Adrenal gland (tissue), 5 donors: ENCODE measurements at regions not wholly inside any gene's neighbourhood (a gene's known extent, or its start where the extent isn't known, plus 50 kb on each side); places are given as distances from the start of the nearest gene placed in this dataset.

Experiments
- POLR2A ChIP-seq, 2 donors: fragments of 450-650 bp; IDR thresholded peaks; one replicate each; pipeline ENCODE4 v1.6.1; 2017; ENCODE audit warnings: antibody characterized with exemption in 2 of 2, mild to moderate bottlenecking in 2 of 2, moderate library complexity in 1 of 2
- TF ChIP-seq, protein P1 (sequence below), 6 experiments: fragments of 450-650 bp in 4 of 6; fragments of 200-600 bp in 2 of 6; sonication (generic) in 1 of 6; IDR thresholded peaks; 1 replicate in 5 of 6; 2 replicates in 1 of 6; pipeline versions ENCODE4 v1.5.1 to v1.8.0; 2016 to 2021; ENCODE audit warnings: antibody characterized with exemption in 6 of 6, mild to moderate bottlenecking in 2 of 6, moderate library complexity in 1 of 6
- donor health status: DM: no; HTN: no; CAD: no.

DNA sequence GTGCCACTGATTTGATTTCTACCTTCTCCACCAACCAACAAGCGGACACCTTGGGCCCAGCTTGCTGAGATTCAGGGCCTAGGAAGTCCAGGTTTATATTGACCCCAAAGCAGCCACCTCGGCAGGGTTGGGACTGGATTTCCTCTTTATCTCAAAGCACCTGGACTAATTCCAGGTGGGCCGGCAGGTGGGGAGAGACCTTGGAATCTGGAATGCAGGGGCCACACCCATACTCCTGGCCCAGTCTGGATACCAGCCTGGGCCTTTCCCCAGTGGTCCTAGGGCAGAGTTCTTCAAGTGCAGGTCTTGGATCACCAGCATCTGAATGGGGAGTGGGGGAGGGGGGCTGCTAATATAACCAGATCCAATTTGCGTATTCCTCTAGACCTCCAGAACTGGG lies 93.1 kb downstream of the PCDH1 start:
- TF ChIP-seq POLR2A (IDR thresholded peaks at IDR 0.05), result no peak
- TF ChIP-seq, protein P1, sequence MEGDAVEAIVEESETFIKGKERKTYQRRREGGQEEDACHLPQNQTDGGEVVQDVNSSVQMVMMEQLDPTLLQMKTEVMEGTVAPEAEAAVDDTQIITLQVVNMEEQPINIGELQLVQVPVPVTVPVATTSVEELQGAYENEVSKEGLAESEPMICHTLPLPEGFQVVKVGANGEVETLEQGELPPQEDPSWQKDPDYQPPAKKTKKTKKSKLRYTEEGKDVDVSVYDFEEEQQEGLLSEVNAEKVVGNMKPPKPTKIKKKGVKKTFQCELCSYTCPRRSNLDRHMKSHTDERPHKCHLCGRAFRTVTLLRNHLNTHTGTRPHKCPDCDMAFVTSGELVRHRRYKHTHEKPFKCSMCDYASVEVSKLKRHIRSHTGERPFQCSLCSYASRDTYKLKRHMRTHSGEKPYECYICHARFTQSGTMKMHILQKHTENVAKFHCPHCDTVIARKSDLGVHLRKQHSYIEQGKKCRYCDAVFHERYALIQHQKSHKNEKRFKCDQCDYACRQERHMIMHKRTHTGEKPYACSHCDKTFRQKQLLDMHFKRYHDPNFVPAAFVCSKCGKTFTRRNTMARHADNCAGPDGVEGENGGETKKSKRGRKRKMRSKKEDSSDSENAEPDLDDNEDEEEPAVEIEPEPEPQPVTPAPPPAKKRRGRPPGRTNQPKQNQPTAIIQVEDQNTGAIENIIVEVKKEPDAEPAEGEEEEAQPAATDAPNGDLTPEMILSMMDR (IDR thresholded peaks at IDR 0.05), result no peak
